ENCODE measurements at regions not wholly inside any gene's neighbourhood (a gene's known extent, or its start where the extent isn't known, plus 50 kb on each side); places are given as distances from the start of the nearest gene placed in this dataset.

GRCh38 chr18:73124175-73124574, 256.4 kb upstream of the NETO1 start:
- DNase-seq = no peak
- H3K4me1 Mint-ChIP-seq = no peaks in the 10 kb centered on the region
- no peak overlapping the region for H3K27ac Mint-ChIP-seq
- H4K8ac ChIP-seq (replicated peaks; ENCODE audit: insufficient read length, low read depth, low read length) = no peak overlapping the region
- no peak overlapping the region for H4K5ac ChIP-seq (ENCODE audit: insufficient read length, low read depth, low read length)
- H2BK5ac ChIP-seq (ENCODE audit: insufficient read length, low read length) = no peak overlapping the region
- H3K36me3 Mint-ChIP-seq (ENCODE audit: insufficient read depth in 1 of 3, low read depth in 3 of 3) = no peaks in the 10 kb centered on the region
- no peak overlapping the region for H3K9ac ChIP-seq (ENCODE audit: extremely low read depth, insufficient read length, low read length)
- no peak overlapping the region for H3K4ac ChIP-seq (ENCODE audit: low read depth, low read length)
- WGBS (ENCODE audit: extremely low coverage, insufficient read length, low lambda C conversion rate) = no CpG with 5 or more reads among the region's 2 CpGs
- no peak overlapping the region for H3K4me3 Mint-ChIP-seq
- H4K91ac ChIP-seq (ENCODE audit: insufficient read length, low read depth, low read length) = no peak overlapping the region
- no peaks in the 10 kb centered on the region for H3K9me3 ChIP-seq (ENCODE audit: control insufficient read depth, low read depth, low read length)
- no peaks in the 10 kb centered on the region for H3K23me2 ChIP-seq (ENCODE audit: insufficient read length, low read depth, low read length, poor library complexity, severe bottlenecking)
- H3K14ac ChIP-seq (ENCODE audit: insufficient read depth, low read length) = no peak overlapping the region
- H3K18ac ChIP-seq (ENCODE audit: insufficient read length, low read depth, low read length) = no peak overlapping the region
- H3K4me2 ChIP-seq (ENCODE audit: insufficient read depth, insufficient read length, low read length) = no peak overlapping the region
- no peak overlapping the region for H2AK5ac ChIP-seq (ENCODE audit: insufficient read length, low read length)
- no peak overlapping the region for H3T11ph ChIP-seq (ENCODE audit: low read length)
- no peaks in the 10 kb centered on the region for H4K20me1 ChIP-seq (ENCODE audit: control insufficient read depth, insufficient read depth, insufficient read length)
- no peak overlapping the region for H2BK120ac ChIP-seq (ENCODE audit: low read depth, low read length, poor library complexity, severe bottlenecking)
- TF ChIP-seq, protein P1, sequence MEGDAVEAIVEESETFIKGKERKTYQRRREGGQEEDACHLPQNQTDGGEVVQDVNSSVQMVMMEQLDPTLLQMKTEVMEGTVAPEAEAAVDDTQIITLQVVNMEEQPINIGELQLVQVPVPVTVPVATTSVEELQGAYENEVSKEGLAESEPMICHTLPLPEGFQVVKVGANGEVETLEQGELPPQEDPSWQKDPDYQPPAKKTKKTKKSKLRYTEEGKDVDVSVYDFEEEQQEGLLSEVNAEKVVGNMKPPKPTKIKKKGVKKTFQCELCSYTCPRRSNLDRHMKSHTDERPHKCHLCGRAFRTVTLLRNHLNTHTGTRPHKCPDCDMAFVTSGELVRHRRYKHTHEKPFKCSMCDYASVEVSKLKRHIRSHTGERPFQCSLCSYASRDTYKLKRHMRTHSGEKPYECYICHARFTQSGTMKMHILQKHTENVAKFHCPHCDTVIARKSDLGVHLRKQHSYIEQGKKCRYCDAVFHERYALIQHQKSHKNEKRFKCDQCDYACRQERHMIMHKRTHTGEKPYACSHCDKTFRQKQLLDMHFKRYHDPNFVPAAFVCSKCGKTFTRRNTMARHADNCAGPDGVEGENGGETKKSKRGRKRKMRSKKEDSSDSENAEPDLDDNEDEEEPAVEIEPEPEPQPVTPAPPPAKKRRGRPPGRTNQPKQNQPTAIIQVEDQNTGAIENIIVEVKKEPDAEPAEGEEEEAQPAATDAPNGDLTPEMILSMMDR (conservative IDR thresholded peaks at IDR 0.05) = no peak
- H3K9me3 Mint-ChIP-seq = no peaks in the 10 kb centered on the region
- H2BK15ac ChIP-seq (ENCODE audit: low read depth, low read length) = no peak overlapping the region
- no peaks in the 10 kb centered on the region for H3K27me3 Mint-ChIP-seq (ENCODE audit: low read depth)
- H3K27ac ChIP-seq (ENCODE audit: insufficient read length, low read depth, low read length) = no peak overlapping the region
- H3K56ac ChIP-seq (ENCODE audit: insufficient read length, low read depth, low read length) = no peak overlapping the region
- no peak overlapping the region for H3K23ac ChIP-seq (ENCODE audit: insufficient read length, low read depth, low read length)
- no peaks in the 10 kb centered on the region for H3K27me3 ChIP-seq (ENCODE audit: insufficient read depth, low read length)
- no peaks in the 10 kb centered on the region for H3K79me2 ChIP-seq (ENCODE audit: insufficient read depth, low read length)
- H2BK12ac ChIP-seq (ENCODE audit: insufficient read length, low read depth, low read length) = no peak overlapping the region
- H2AFZ ChIP-seq (ENCODE audit: low read length) = no peak overlapping the region
- no peaks in the 10 kb centered on the region for H3K4me1 ChIP-seq (ENCODE audit: insufficient read depth, low read length)
- no peaks in the 10 kb centered on the region for H3K79me1 ChIP-seq (ENCODE audit: insufficient read depth, low read depth, low read length, poor library complexity, severe bottlenecking)
- H2BK20ac ChIP-seq (ENCODE audit: low read depth, low read length, poor library complexity, severe bottlenecking) = no peak overlapping the region

Data from H9 (cell line).